HEK293 (cell line): ENCODE measurements at regions not wholly inside any gene's neighbourhood (a gene's known extent, or its start where the extent isn't known, plus 50 kb on each side); places are given as distances from the start of the nearest gene placed in this dataset.

Experiments
- CTCF ChIA-PET: fragments of 350-600 bp; formaldehyde crosslinking; extraction: SDS; loops from one replicate; lab custom pipeline; 2021; ENCODE audit warnings: antibody characterized with exemption; lab: Yijun Ruan, JAX
- POLR2A ChIA-PET: fragments of 300-600 bp; formaldehyde crosslinking; extraction: SDS; loops from one replicate; lab custom pipeline; 2020; ENCODE audit warnings: antibody characterized with exemption, inconsistent platforms; lab: Yijun Ruan, JAX
- H3K27ac ChIP-seq: fragments of 200-500 bp; sonication (Bioruptor generic); 2 replicates; pipeline ENCODE4 v1.5.1; 2014; ENCODE audit warnings: low read depth, low read length, control low read depth, inconsistent platforms; ENCODE audit errors: extremely low read depth
- H3K36me3 ChIP-seq, 2 experiments: fragments of 200-500 bp in 1 of 2; sonication (Bioruptor generic) in 1 of 2; 1 replicate in 1 of 2; 2 replicates in 1 of 2; pipeline ENCODE4 v1.5.1; 2014 to 2017; ENCODE audit warnings: inconsistent platforms in 2 of 2, low read length in 2 of 2; ENCODE audit not compliant: control insufficient read depth in 2 of 2, insufficient read depth in 1 of 2
- H3K4me1 ChIP-seq: fragments of 200-500 bp; sonication (Bioruptor generic); 2 replicates; pipeline ENCODE4 v1.5.1; 2014; ENCODE audit warnings: mild to moderate bottlenecking, low read length, inconsistent platforms; ENCODE audit not compliant: control insufficient read depth, insufficient read depth
- H3K4me3 ChIP-seq: 2 replicates; pipeline ENCODE4 v1.5.1; 2011; ENCODE audit warnings: low read depth, mild to moderate bottlenecking, control low read depth, low read length, moderate library complexity
- H3K9me3 ChIP-seq: fragments of 200-500 bp; sonication (Bioruptor generic); 2 replicates; pipeline ENCODE4 v1.5.1; 2014; ENCODE audit warnings: low read depth, low read length, inconsistent platforms; ENCODE audit not compliant: control insufficient read depth, insufficient read depth
- BCL11A ChIP-seq: fragments of 450-650 bp; formaldehyde crosslinking; IDR thresholded peaks from 2 replicates; pipeline ENCODE4 v1.5.1; 2016; ENCODE audit warnings: low read depth, missing biosample characterization, missing genetic modification characterization
- EGR2 ChIP-seq: fragments of 450-650 bp; formaldehyde crosslinking; IDR thresholded peaks from 2 replicates; pipeline ENCODE4 v1.5.1; 2016; ENCODE audit warnings: low read depth, missing biosample characterization, missing genetic modification characterization
- OVOL3 ChIP-seq: fragments of 450-650 bp; formaldehyde crosslinking; IDR thresholded peaks from 2 replicates; pipeline ENCODE4 v1.5.1; 2016; ENCODE audit warnings: missing biosample characterization, missing genetic modification characterization
- ZEB2 ChIP-seq: fragments of 450-650 bp; formaldehyde crosslinking; IDR thresholded peaks from 2 replicates; pipeline ENCODE4 v1.5.1; 2016; ENCODE audit warnings: missing biosample characterization, missing genetic modification characterization
- ZNF132 ChIP-seq: fragments of 450-650 bp; formaldehyde crosslinking; IDR thresholded peaks from 2 replicates; pipeline ENCODE4 v1.5.1; 2017; ENCODE audit warnings: missing biosample characterization, missing genetic modification characterization, borderline replicate concordance
- ZNF140 ChIP-seq: fragments of 450-650 bp; formaldehyde crosslinking; IDR thresholded peaks from 2 replicates; pipeline ENCODE4 v1.5.1; 2016; ENCODE audit warnings: missing biosample characterization, missing genetic modification characterization
- ZNF175 ChIP-seq: fragments of 450-650 bp; formaldehyde crosslinking; IDR thresholded peaks from 2 replicates; pipeline ENCODE4 v1.5.1; 2016; ENCODE audit warnings: missing biosample characterization, missing genetic modification characterization
- ZNF239 ChIP-seq: fragments of 450-650 bp; formaldehyde crosslinking; IDR thresholded peaks from 2 replicates; pipeline ENCODE4 v1.5.1; 2016; ENCODE audit warnings: missing biosample characterization, missing genetic modification characterization
- ZNF394 ChIP-seq: fragments of 450-650 bp; formaldehyde crosslinking; IDR thresholded peaks from 2 replicates; pipeline ENCODE4 v1.5.1; 2016; ENCODE audit warnings: missing biosample characterization, missing genetic modification characterization, mild to moderate bottlenecking, moderate library complexity, borderline replicate concordance
- ZNF416 ChIP-seq: fragments of 450-650 bp; formaldehyde crosslinking; IDR thresholded peaks from 2 replicates; pipeline ENCODE4 v1.5.1; 2016; ENCODE audit warnings: missing biosample characterization, missing genetic modification characterization
- ZNF433 ChIP-seq: fragments of 450-650 bp; formaldehyde crosslinking; IDR thresholded peaks from 2 replicates; pipeline ENCODE4 v1.5.1; 2016; ENCODE audit warnings: missing biosample characterization, missing genetic modification characterization, low read depth
- ZNF600 ChIP-seq: fragments of 450-650 bp; formaldehyde crosslinking; IDR thresholded peaks from 2 replicates; pipeline ENCODE4 v1.5.1; 2016; ENCODE audit warnings: missing biosample characterization, missing genetic modification characterization
- ZNF623 ChIP-seq: fragments of 450-650 bp; formaldehyde crosslinking; IDR thresholded peaks from 2 replicates; pipeline ENCODE4 v1.5.1; 2016; ENCODE audit warnings: missing biosample characterization, missing genetic modification characterization
- ZNF626 ChIP-seq: fragments of 450-650 bp; sonication (Bioruptor Pico); formaldehyde crosslinking; IDR thresholded peaks from 2 replicates; pipeline ENCODE4 v1.5.1; 2018; ENCODE audit warnings: missing biosample characterization, missing genetic modification characterization, inconsistent platforms
- ZNF629 ChIP-seq: fragments of 450-650 bp; formaldehyde crosslinking; IDR thresholded peaks from 2 replicates; pipeline ENCODE4 v1.5.1; 2017; ENCODE audit warnings: missing biosample characterization, missing genetic modification characterization
- ZNF747 ChIP-seq: fragments of 450-650 bp; formaldehyde crosslinking; IDR thresholded peaks from 2 replicates; pipeline ENCODE4 v1.5.1; 2016; ENCODE audit warnings: missing biosample characterization, missing genetic modification characterization
- ZNF768 ChIP-seq: fragments of 450-650 bp; formaldehyde crosslinking; IDR thresholded peaks from 2 replicates; pipeline ENCODE4 v1.5.1; 2018; ENCODE audit warnings: missing biosample characterization, mild to moderate bottlenecking, missing genetic modification characterization
- TF ChIP-seq, protein P1 (sequence below): fragments of 450-650 bp; formaldehyde crosslinking; IDR thresholded peaks from 2 replicates; pipeline ENCODE4 v1.5.1; 2016; ENCODE audit warnings: missing biosample characterization, missing genetic modification characterization
- TF ChIP-seq, protein P2 (sequence below): fragments of 450-650 bp; formaldehyde crosslinking; IDR thresholded peaks from 2 replicates; pipeline ENCODE4 v1.5.1; 2016; ENCODE audit warnings: missing biosample characterization, missing genetic modification characterization
- TF ChIP-seq, protein P3 (sequence below): fragments of 450-650 bp; formaldehyde crosslinking; IDR thresholded peaks from 2 replicates; pipeline ENCODE4 v1.5.1; 2016; ENCODE audit warnings: missing biosample characterization, missing genetic modification characterization
- TF ChIP-seq, protein P4 (sequence below): fragments of 450-650 bp; formaldehyde crosslinking; IDR thresholded peaks from 2 replicates; pipeline ENCODE4 v1.5.1; 2016; ENCODE audit warnings: missing biosample characterization, missing genetic modification characterization
- TF ChIP-seq, protein P5 (sequence below): fragments of 450-650 bp; formaldehyde crosslinking; IDR thresholded peaks from 2 replicates; pipeline ENCODE4 v1.5.1; 2017; ENCODE audit warnings: missing biosample characterization, missing genetic modification characterization
- TF ChIP-seq, protein P6 (sequence below): fragments of 450-650 bp; formaldehyde crosslinking; IDR thresholded peaks from 2 replicates; pipeline ENCODE4 v1.5.1; 2016; ENCODE audit warnings: missing biosample characterization, missing genetic modification characterization
- TF ChIP-seq, protein P7 (sequence below): fragments of 450-650 bp; formaldehyde crosslinking; IDR thresholded peaks from 2 replicates; pipeline ENCODE4 v1.5.1; 2016; ENCODE audit warnings: missing biosample characterization, missing genetic modification characterization

DNA sequence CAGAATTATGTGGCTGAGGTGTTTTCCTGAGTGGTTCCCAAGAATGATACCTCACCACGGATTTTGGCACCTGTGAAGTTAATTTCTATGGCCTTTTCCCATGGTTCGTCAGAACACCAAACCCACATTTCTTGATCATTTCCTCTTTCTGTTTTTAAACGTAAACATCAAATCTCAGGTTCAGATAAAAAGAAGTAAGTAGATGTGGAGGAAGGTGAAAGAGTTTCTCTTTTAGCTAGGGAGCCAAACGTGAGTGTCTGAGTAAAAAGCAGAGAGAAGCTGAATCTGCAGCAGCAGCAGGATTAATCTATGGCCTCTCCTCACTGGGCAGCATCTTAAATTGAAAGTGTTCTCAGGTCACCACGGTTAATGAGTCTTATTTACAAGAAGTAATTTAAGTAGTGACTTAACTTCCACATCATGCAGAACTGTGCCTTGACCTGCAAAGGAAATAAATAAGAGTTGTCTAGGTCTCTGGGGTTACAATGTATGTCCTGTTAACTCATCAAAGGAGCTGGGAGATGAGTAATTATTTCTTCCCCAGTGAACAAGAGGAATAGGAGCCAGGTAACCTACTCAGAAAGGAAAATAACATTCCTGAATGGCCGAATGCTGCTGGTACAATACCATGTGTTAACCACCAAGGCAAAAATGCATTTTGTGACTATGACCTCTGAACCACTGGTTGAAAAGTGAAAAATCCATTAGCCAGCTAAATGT, 139.6 kb upstream of the NETO1 start (continued):
- TF ChIP-seq, protein P1, sequence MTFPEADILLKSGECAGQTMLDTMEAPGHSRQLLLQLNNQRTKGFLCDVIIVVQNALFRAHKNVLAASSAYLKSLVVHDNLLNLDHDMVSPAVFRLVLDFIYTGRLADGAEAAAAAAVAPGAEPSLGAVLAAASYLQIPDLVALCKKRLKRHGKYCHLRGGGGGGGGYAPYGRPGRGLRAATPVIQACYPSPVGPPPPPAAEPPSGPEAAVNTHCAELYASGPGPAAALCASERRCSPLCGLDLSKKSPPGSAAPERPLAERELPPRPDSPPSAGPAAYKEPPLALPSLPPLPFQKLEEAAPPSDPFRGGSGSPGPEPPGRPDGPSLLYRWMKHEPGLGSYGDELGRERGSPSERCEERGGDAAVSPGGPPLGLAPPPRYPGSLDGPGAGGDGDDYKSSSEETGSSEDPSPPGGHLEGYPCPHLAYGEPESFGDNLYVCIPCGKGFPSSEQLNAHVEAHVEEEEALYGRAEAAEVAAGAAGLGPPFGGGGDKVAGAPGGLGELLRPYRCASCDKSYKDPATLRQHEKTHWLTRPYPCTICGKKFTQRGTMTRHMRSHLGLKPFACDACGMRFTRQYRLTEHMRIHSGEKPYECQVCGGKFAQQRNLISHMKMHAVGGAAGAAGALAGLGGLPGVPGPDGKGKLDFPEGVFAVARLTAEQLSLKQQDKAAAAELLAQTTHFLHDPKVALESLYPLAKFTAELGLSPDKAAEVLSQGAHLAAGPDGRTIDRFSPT (tag by site-specific recombination), result no peak
- no peak for TF ChIP-seq ZNF132 (tag by site-specific recombination)
- TF ChIP-seq, protein P2, sequence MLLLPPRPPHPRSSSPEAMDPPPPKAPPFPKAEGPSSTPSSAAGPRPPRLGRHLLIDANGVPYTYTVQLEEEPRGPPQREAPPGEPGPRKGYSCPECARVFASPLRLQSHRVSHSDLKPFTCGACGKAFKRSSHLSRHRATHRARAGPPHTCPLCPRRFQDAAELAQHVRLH (tag by site-specific recombination), result no peak
- TF ChIP-seq ZNF629 (tag by site-specific recombination), result no peak
- TF ChIP-seq, protein P3, sequence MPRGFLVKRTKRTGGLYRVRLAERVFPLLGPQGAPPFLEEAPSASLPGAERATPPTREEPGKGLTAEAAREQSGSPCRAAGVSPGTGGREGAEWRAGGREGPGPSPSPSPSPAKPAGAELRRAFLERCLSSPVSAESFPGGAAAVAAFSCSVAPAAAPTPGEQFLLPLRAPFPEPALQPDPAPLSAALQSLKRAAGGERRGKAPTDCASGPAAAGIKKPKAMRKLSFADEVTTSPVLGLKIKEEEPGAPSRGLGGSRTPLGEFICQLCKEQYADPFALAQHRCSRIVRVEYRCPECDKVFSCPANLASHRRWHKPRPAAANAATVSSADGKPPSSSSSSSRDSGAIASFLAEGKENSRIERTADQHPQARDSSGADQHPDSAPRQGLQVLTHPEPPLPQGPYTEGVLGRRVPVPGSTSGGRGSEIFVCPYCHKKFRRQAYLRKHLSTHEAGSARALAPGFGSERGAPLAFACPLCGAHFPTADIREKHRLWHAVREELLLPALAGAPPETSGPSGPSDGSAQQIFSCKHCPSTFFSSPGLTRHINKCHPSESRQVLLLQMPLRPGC (tag by site-specific recombination), result no peak
- no peak for TF ChIP-seq ZNF600
- TF ChIP-seq ZNF747, result no peak
- no peak for TF ChIP-seq ZNF416 (tag by site-specific recombination)
- TF ChIP-seq EGR2 (tag by site-specific recombination), result no peak
- TF ChIP-seq ZNF768 (tag by site-specific recombination), result no peak
- TF ChIP-seq, protein P4, sequence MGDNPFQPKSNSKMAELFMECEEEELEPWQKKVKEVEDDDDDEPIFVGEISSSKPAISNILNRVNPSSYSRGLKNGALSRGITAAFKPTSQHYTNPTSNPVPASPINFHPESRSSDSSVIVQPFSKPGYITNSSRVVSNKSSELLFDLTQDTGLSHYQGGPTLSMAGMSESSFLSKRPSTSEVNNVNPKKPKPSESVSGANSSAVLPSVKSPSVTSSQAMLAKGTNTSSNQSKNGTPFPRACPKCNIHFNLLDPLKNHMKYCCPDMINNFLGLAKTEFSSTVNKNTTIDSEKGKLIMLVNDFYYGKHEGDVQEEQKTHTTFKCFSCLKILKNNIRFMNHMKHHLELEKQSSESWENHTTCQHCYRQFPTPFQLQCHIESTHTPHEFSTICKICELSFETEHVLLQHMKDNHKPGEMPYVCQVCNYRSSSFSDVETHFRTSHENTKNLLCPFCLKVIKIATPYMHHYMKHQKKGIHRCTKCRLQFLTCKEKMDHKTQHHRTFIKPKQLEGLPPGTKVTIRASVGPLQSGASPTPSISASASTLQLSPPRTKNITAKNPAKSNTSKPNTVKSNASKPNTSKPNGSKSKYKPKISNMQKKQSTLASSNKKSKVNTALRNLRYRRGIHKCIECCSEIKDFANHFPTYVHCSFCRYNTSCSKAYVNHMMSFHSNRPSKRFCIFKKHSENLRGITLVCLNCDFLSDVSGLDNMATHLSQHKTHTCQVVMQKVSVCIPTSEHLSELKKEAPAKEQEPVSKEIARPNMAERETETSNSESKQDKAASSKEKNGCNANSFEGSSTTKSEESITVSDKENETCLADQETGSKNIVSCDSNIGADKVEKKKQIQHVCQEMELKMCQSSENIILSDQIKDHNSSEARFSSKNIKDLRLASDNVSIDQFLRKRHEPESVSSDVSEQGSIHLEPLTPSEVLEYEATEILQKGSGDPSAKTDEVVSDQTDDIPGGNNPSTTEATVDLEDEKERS (tag by site-specific recombination), result no peak
- no peak for TF ChIP-seq ZNF394 (tag by site-specific recombination)
- TF ChIP-seq ZEB2, result no peak
- TF ChIP-seq, all 188 proteins: peak for 0

DNA sequence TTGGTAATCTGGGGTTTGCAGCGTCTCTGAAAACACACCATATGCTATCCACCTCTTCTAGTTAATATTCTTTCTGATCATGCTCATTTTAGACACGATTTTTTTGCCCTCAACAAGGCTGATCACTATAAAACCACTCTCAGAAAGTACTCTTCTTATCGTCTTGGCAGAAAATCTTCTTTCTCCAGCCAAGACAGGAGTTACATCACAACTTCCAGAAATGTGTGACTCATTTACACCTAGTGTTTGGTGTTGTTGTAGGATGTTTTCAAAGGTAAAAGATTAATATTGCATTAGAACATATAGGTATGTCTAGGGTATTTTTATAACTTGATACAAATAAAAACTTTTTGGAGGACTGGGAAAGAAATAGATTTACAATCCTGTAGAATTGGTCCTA, 138.5 kb upstream of the NETO1 start:
- Histone ChIP-seq H3K9me3 (no peaks in the 10 kb centered on the region), H3K27ac (no peak overlapping the region), H3K4me1 (no peaks in the 10 kb centered on the region), H3K4me3 (no peak overlapping the region), H3K36me3 (no peaks in the 10 kb centered on the region)
- CTCF ChIA-PET, result no interaction called here
- POLR2A ChIA-PET, result no interaction called here
- TF ChIP-seq, protein P5, sequence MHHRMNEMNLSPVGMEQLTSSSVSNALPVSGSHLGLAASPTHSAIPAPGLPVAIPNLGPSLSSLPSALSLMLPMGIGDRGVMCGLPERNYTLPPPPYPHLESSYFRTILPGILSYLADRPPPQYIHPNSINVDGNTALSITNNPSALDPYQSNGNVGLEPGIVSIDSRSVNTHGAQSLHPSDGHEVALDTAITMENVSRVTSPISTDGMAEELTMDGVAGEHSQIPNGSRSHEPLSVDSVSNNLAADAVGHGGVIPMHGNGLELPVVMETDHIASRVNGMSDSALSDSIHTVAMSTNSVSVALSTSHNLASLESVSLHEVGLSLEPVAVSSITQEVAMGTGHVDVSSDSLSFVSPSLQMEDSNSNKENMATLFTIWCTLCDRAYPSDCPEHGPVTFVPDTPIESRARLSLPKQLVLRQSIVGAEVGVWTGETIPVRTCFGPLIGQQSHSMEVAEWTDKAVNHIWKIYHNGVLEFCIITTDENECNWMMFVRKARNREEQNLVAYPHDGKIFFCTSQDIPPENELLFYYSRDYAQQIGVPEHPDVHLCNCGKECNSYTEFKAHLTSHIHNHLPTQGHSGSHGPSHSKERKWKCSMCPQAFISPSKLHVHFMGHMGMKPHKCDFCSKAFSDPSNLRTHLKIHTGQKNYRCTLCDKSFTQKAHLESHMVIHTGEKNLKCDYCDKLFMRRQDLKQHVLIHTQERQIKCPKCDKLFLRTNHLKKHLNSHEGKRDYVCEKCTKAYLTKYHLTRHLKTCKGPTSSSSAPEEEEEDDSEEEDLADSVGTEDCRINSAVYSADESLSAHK, result no peak
- TF ChIP-seq, protein P6, sequence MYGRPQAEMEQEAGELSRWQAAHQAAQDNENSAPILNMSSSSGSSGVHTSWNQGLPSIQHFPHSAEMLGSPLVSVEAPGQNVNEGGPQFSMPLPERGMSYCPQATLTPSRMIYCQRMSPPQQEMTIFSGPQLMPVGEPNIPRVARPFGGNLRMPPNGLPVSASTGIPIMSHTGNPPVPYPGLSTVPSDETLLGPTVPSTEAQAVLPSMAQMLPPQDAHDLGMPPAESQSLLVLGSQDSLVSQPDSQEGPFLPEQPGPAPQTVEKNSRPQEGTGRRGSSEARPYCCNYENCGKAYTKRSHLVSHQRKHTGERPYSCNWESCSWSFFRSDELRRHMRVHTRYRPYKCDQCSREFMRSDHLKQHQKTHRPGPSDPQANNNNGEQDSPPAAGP, result no peak
- TF ChIP-seq ZNF433 (tag by site-specific recombination) (no peak), OVOL3 (no peak), ZNF626 (tag by site-specific recombination) (no peak), ZNF239 (no peak), BCL11A (tag by site-specific recombination) (no peak), ZNF175 (tag by site-specific recombination) (no peak), ZNF140 (tag by site-specific recombination) (no peak), ZNF623 (tag by site-specific recombination) (no peak)
- TF ChIP-seq, protein P7, sequence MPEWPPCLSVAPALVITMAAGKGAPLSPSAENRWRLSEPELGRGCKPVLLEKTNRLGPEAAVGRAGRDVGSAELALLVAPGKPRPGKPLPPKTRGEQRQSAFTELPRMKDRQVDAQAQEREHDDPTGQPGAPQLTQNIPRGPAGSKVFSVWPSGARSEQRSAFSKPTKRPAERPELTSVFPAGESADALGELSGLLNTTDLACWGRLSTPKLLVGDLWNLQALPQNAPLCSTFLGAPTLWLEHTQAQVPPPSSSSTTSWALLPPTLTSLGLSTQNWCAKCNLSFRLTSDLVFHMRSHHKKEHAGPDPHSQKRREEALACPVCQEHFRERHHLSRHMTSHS (tag by site-specific recombination), result no peak
